GF-D8 (cell line): ENCODE measurements at regions not wholly inside any gene's neighbourhood (a gene's known extent, or its start where the extent isn't known, plus 50 kb on each side); places are given as distances from the start of the nearest gene placed in this dataset.

Experiments used
- DNase-seq: peaks from one replicate; lab custom pipeline; 2025; lab: John Stamatoyannopoulos, UW

DNA sequence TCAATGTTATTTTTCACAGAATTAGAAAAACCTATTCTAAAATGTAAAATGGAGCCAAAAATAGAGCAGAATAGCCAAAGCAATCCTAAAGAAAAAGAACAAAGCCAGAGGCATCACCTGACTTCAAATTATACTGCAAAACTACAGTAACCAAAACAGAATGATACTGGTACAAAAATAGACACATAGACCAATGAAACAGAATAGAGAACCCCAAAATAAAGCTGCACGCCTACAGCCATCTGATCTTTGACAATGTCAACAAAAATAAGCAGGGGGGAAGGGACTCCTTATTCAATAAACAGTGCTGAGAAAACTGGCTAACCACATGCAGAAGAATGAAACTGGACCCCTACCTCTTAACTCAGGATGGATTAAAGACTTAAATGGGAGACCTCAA, 65.8 kb upstream of the PDE4D start:
- DNase-seq, result no peak

DNA sequence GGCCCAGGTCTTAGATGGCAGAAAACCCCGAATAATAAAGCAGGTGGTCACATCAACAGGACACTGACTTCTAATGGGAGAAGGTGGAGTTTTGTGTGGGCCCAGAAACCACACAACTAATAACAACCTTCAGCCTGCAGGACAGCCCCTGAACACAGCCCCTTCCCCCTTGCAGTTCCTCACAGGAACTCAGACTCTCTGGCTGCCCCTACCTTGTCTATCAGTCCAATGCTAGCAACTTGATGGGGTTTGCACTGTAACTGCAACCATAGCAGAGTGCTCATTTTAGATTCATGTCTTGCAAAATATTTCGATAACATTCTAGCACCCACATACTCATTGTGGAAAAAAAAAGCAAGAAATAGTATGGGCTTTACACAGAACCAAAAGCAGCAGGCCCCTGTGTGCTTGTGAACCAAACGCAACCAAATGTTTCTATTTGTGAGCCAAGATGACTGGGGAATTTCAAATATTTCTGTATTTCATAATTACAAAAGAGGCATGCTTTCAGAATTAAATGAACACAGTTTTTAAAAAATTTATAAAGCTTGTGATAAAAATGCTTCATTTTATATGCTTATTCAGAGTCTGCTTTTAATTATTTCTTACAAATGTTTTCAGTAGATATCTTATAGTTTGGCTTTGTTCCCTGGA, 62.7 kb upstream of the PDE4D start:
- no peak for DNase-seq

DNA sequence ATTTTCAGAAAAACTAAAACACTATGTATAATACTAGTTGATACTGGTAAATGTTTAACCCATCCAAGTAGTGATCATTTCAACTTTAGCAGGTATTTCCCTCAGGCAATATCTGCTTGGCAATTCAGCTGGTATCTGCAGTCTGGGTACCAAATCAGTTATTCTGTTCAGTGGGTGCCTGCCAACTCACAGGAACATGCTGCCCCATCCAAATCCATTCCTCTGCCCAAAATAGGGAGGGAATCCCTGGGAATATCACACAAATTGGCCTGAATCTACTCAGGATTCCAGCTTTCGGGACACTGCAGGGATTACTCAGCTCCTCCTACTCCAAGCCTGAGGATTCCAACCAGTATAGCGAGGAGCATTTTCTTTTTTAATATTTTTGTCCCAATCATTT, 61.7 kb upstream of the PDE4D start:
- DNase-seq, result no peak

DNA sequence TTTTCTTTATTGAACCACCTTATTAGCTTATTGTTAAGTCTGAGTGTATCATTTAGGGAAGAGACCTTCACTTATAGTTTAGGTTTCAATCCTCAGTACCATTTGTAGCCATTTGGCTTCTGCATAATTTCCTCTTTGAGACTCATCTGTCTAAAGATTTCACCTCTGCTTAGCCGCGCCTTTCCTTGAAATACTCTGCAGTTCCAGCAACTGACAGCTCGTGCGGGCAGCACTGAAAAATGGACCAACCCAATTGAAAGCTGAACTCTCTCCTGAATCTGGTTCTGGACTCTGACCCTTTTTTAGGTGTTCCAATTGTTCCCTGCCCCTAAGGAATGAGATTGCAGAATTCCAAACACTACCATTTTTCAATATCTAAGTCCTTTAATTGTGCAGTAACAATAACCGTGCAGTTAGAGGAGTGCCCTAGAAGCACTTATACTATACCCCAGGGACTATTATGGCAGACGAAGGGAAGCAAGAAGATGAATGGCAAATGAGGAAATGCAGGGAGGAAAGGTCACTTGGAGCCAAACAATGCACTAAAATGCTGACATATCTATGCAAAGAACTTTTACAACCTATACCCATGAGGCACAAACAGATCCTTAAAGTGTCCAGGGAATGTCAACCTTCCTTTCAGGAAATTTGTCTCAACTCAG, 50.1 kb upstream of the PDE4D start:
- DNase-seq, result no peak
